ENCODE measurements at regions not wholly inside any gene's neighbourhood (a gene's known extent, or its start where the extent isn't known, plus 50 kb on each side); places are given as distances from the start of the nearest gene placed in this dataset.

- H3K4me2 ChIP-seq: no peak overlapping the region
- ATAC-seq (no peak), DNase-seq (ENCODE audit: low read depth in 1 of 2, low spot score in 1 of 2) (no peak), FAIRE-seq (no peak)
- no peak overlapping the region for H3K27ac ChIP-seq
- CTCF ChIA-PET: no interaction called here
- H3K9me3 ChIP-seq: no peaks in the 10 kb centered on the region
- no peak for TF ChIP-seq HDAC2 (IDR thresholded peaks at IDR 0.05)
- TF ChIP-seq GATA3 (IDR thresholded peaks at IDR 0.05; ENCODE audit: borderline replicate concordance): no peak
- H3K4me1 ChIP-seq: no peaks in the 10 kb centered on the region
- 17% methylated on average over 3 of the region's 3 CpGs for WGBS (ENCODE audit: missing lambda C conversion rate)
- no peak overlapping the region for H3K4me3 ChIP-seq
- POLR2A ChIA-PET: no interaction called here
These were observed 60.5 kb upstream of the DPH6 start for GRCh38 chr15:35606450-35606779.

- Histone ChIP-seq H3K9me3 (no peaks in the 10 kb centered on the region), H3K27ac (no peak overlapping the region), H3K4me2 (no peak overlapping the region), H3K4me1 (no peaks in the 10 kb centered on the region), H3K4me3 (no peak overlapping the region)
- ChIA-PET CTCF (no interaction called here), POLR2A (no interaction called here)
- TF ChIP-seq TP53 (CRISPR knock-in tag; IDR thresholded peaks at IDR 0.05) (no peak), PBX3 (IDR thresholded peaks at IDR 0.05) (no peak), RCOR1 (IDR thresholded peaks at IDR 0.05; ENCODE audit: low read depth, low read length) (no peak), RFX5 (IDR thresholded peaks at IDR 0.05) (no peak), SMC3 (IDR thresholded peaks at IDR 0.05) (no peak), HOXB13 (CRISPR knock-in tag; IDR thresholded peaks at IDR 0.05; ENCODE audit: low read depth) (no peak), POLR2A (IDR thresholded peaks at IDR 0.05; ENCODE audit: low read length) (no peak), ZFP36 (IDR thresholded peaks at IDR 0.05; ENCODE audit: borderline replicate concordance, partially characterized antibody) (no peak), CBX2 (IDR thresholded peaks at IDR 0.05; ENCODE audit: borderline replicate concordance, low read depth) (no peak), REST (IDR thresholded peaks at IDR 0.05) (no peak), MYC (IDR thresholded peaks at IDR 0.05; ENCODE audit: borderline replicate concordance, low read length) (no peak), PHF8 (IDR thresholded peaks at IDR 0.05; ENCODE audit: borderline replicate concordance, low read depth) (no peak), JUNB (IDR thresholded peaks at IDR 0.05) (no peak), USF2 (IDR thresholded peaks at IDR 0.05) (no peak)
- FAIRE-seq: no peak
- DNase-seq (ENCODE audit: low read depth in 1 of 2, low spot score in 1 of 2): no peak
- no peak for ATAC-seq
- WGBS (ENCODE audit: missing lambda C conversion rate): 44% methylated on average over 1 of the region's 1 CpG
These were observed 70.7 kb upstream of the DPH6 start for GRCh38 chr15:35616498-35617271.

- no peaks in the 10 kb centered on the region for H3K4me1 ChIP-seq
- TF ChIP-seq FOSL2 (IDR thresholded peaks at IDR 0.05) (no peak), FOSL2 (CRISPR knock-in tag; IDR thresholded peaks at IDR 0.05) (no peak), USF2 (IDR thresholded peaks at IDR 0.05) (no peak), E2F6 (IDR thresholded peaks at IDR 0.05; ENCODE audit: borderline replicate concordance, low read depth) (no peak), HDAC2 (IDR thresholded peaks at IDR 0.05) (no peak)
- FAIRE-seq (no peak), ATAC-seq (no peak), DNase-seq (ENCODE audit: low read depth in 1 of 2, low spot score in 1 of 2) (no peak)
- no peak overlapping the region for H3K27ac ChIP-seq
- H3K4me2 ChIP-seq: no peak overlapping the region
- 49% methylated on average over 2 of the region's 2 CpGs for WGBS (ENCODE audit: missing lambda C conversion rate)
- no peaks in the 10 kb centered on the region for H3K9me3 ChIP-seq
- no peak overlapping the region for H3K4me3 ChIP-seq
- ChIA-PET POLR2A (no interaction called here), CTCF (interaction anchor here (0.6 kb wide), 1 partner anchor 1250 kb away, joined by 3 read pairs; no protein-coding TSS in a partner anchor)
These were observed 72.6 kb upstream of the DPH6 start for GRCh38 chr15:35618260-35619188.
